Endothelial cell of umbilical vein (primary cell): ENCODE measurements at regions not wholly inside any gene's neighbourhood (a gene's known extent, or its start where the extent isn't known, plus 50 kb on each side); places are given as distances from the start of the nearest gene placed in this dataset.

Source experiments
- BruUV-seq: library from RNA; stranded (reverse); fragments of 400-500 nt; replicated peaks from 2 replicates; lab custom pipeline; 2021; lab: Mats Ljungman, UMichigan
- CTCF ChIA-PET: fragments of 300-600, 350-600 bp; sonication (Branson Sonifier 250); formaldehyde crosslinking; loops from one replicate; lab custom pipeline; 2021; ENCODE audit warnings: antibody characterized with exemption, inconsistent platforms; lab: Charles Lee
- POLR2A ChIA-PET: fragments of 300-600, 350-600 bp; sonication (Branson Sonifier 250); formaldehyde crosslinking; loops from one replicate; lab custom pipeline; 2021; ENCODE audit warnings: antibody characterized with exemption, inconsistent platforms; lab: Charles Lee
- DNase-seq: peaks from one replicate; pipeline ENCODE4 v3.0.0-alpha.2; 2011; ENCODE audit warnings: low read depth, low spot score
- FAIRE-seq: peaks from 2 replicates; lab custom pipeline; 2011; peaks lifted over from hg19 to GRCh38; lab: Jason Lieb, UNC
- H2AFZ ChIP-seq: 2 replicates; pipeline ENCODE4 v1.6.0; 2012; ENCODE audit warnings: low read depth, low read length, control low read depth, inconsistent platforms
- H3K27ac ChIP-seq: 2 replicates; pipeline ENCODE4 v1.5.1; 2011; ENCODE audit warnings: low read depth, mild to moderate bottlenecking, control low read depth, low read length, moderate library complexity; ENCODE audit not compliant: insufficient read depth
- H3K27me3 ChIP-seq, 2 experiments: 2 replicates each; pipeline versions ENCODE4 v1.6.0 to v1.6.1; 2011; ENCODE audit warnings: low read length in 2 of 2, mixed read lengths in 1 of 2; ENCODE audit not compliant: control insufficient read depth in 2 of 2, insufficient read depth in 2 of 2
- H3K36me3 ChIP-seq, 2 experiments: 2 replicates in 1 of 2; 3 replicates in 1 of 2; pipeline ENCODE4 v1.5.1; 2011; ENCODE audit warnings: low read length in 2 of 2, mild to moderate bottlenecking in 1 of 2, moderate library complexity in 1 of 2; ENCODE audit not compliant: control insufficient read depth in 2 of 2, insufficient read depth in 2 of 2; ENCODE audit errors: extremely low read depth in 1 of 2
- H3K4me1 ChIP-seq: 3 replicates; pipeline ENCODE4 v1.5.1; 2011; ENCODE audit warnings: mild to moderate bottlenecking, low read length; ENCODE audit not compliant: control insufficient read depth, insufficient read depth; ENCODE audit errors: extremely low read depth
- H3K4me2 ChIP-seq: 2 replicates; pipeline ENCODE4 v1.6.1; 2011; ENCODE audit warnings: low read length, control low read depth, mixed read lengths; ENCODE audit not compliant: insufficient read depth
- H3K4me3 ChIP-seq, 3 experiments: fragments of 200-600 bp in 1 of 3; sonication (generic), shearing (Covaris generic) in 1 of 3; replicated peaks in 1 of 3; 2 replicates each; pipeline ENCODE4 v1.5.1; 2011 to 2016; ENCODE audit warnings: control low read depth in 3 of 3, low read length in 3 of 3, mild to moderate bottlenecking in 2 of 3, inconsistent platforms in 1 of 3, low read depth in 1 of 3, moderate library complexity in 1 of 3; ENCODE audit not compliant: insufficient read depth in 1 of 3
- H3K79me2 ChIP-seq: 2 replicates; pipeline ENCODE4 v1.6.0; 2012; ENCODE audit warnings: low read length, inconsistent platforms; ENCODE audit not compliant: control insufficient read depth, insufficient read depth
- H3K9ac ChIP-seq: replicated peaks from 2 replicates; pipeline ENCODE3; 2011; ENCODE audit warnings: low read length, control low read depth; ENCODE audit not compliant: insufficient read depth; ENCODE audit errors: extremely low read depth
- H3K9me1 ChIP-seq: replicated peaks from 3 replicates; pipeline ENCODE4 v1.6.0; 2011; ENCODE audit warnings: mild to moderate bottlenecking, low read length; ENCODE audit not compliant: control insufficient read depth, insufficient read depth; ENCODE audit errors: extremely low read depth
- H3K9me3 ChIP-seq: replicated peaks from 2 replicates; pipeline ENCODE4 v1.5.1; 2012; ENCODE audit warnings: low read length, inconsistent platforms; ENCODE audit not compliant: control insufficient read depth, insufficient read depth
- H4K20me1 ChIP-seq: replicated peaks from 2 replicates; pipeline ENCODE3; 2011; ENCODE audit warnings: mild to moderate bottlenecking, low read length; ENCODE audit not compliant: control insufficient read depth, insufficient read depth; ENCODE audit errors: extremely low read depth
- CTCF ChIP-seq, 2 donors: IDR thresholded peaks; 1 replicate in 1 of 2; 2 replicates in 1 of 2; pipeline ENCODE4 v1.5.1; 2011; ENCODE audit warnings: low read length in 2 of 2, mild to moderate bottlenecking in 2 of 2, moderate library complexity in 2 of 2, control low read depth in 1 of 2, inconsistent platforms in 1 of 2, low read depth in 1 of 2; ENCODE audit not compliant: insufficient read depth in 1 of 2; ENCODE audit errors: extremely low read depth in 1 of 2
- EZH2 ChIP-seq: IDR thresholded peaks from 2 replicates; pipeline ENCODE4 v1.6.1; 2012; ENCODE audit warnings: borderline replicate concordance, low read depth, mild to moderate bottlenecking, moderate library complexity, low read length, inconsistent platforms; ENCODE audit not compliant: severe bottlenecking
- FOS ChIP-seq: IDR thresholded peaks from 2 replicates; pipeline ENCODE4 v1.6.1; 2011; ENCODE audit warnings: mild to moderate bottlenecking, low read length, moderate library complexity, borderline replicate concordance; ENCODE audit not compliant: insufficient read depth
- GATA2 ChIP-seq: IDR thresholded peaks from 2 replicates; pipeline ENCODE4 v1.7.0; 2011; ENCODE audit warnings: low read depth, mild to moderate bottlenecking, moderate library complexity, mixed read lengths, low read length; ENCODE audit not compliant: insufficient read length, insufficient read depth
- JUN ChIP-seq: IDR thresholded peaks from 2 replicates; pipeline ENCODE4 v1.6.1; 2011; ENCODE audit warnings: borderline replicate concordance, low read depth; ENCODE audit not compliant: insufficient read length, insufficient read depth
- MAX ChIP-seq: IDR thresholded peaks from 2 replicates; pipeline ENCODE4 v1.6.1; 2011; ENCODE audit not compliant: insufficient read depth, insufficient read length
- MYC ChIP-seq: IDR thresholded peaks from one replicate; pipeline ENCODE4 v1.6.1; 2011; ENCODE audit warnings: mild to moderate bottlenecking, low read depth, low read length
- POLR2A ChIP-seq: IDR thresholded peaks from 2 replicates; pipeline ENCODE4 v1.6.1; 2012; ENCODE audit warnings: low read depth, mild to moderate bottlenecking, control low read depth, low read length
- POLR2AphosphoS5 ChIP-seq: IDR thresholded peaks from 2 replicates; pipeline ENCODE4 v1.6.1; 2012; ENCODE audit warnings: low read depth, mild to moderate bottlenecking, control low read depth, low read length, moderate library complexity; ENCODE audit not compliant: insufficient read depth
- dilution Hi-C: fragments of 300-500 bp; cut with MboI; formaldehyde crosslinking; loops from one replicate; pipeline ENCODE4 v1.15.0; 2019; ENCODE audit warnings: low sequenced_read_pairs; ENCODE audit not compliant: extremely low pct_ligation_motif_present
- intact Hi-C: fragments of 100-400 bp; cut with micrococcal nuclease; formaldehyde crosslinking; loops from one replicate; pipeline ENCODE4 v1.10.0; 2022

- H4K20me1 ChIP-seq = no peaks in the 10 kb centered on the region
- H2AFZ ChIP-seq = no peak overlapping the region
- no peaks in the 10 kb centered on the region for H3K9me3 ChIP-seq
- no peaks in the 10 kb centered on the region for H3K36me3 ChIP-seq
- POLR2A ChIA-PET = no interaction called here
- no peaks in the 10 kb centered on the region for H3K27me3 ChIP-seq
- no peaks in the 10 kb centered on the region for H3K4me1 ChIP-seq
- no peaks in the 10 kb centered on the region for H3K79me2 ChIP-seq
- no peak overlapping the region for H3K27ac ChIP-seq
- TF ChIP-seq JUN (no peak), GATA2 (no peak), FOS (no peak), MYC (no peak), POLR2A (no peak), MAX (no peak), EZH2 (no peak), CTCF (IDR thresholded peaks at IDR 0.05; ENCODE audit: extremely low read depth in 1 of 2, insufficient read depth in 1 of 2, low read depth in 1 of 2, low read length in 2 of 2) (no peak), POLR2AphosphoS5 (no peak)
- H3K4me2 ChIP-seq = no peak overlapping the region
- FAIRE-seq (no peak), DNase-seq (no peak)
- no peak overlapping the region for H3K9ac ChIP-seq
- intact Hi-C loops = no loop called here
- H3K4me3 ChIP-seq = no peak overlapping the region
- H3K9me1 ChIP-seq = no peaks in the 10 kb centered on the region
- dilution Hi-C loops = no loop called here
- CTCF ChIA-PET = no interaction called here
- BruUV-seq = no TSS peak
Observed at GRCh38 chrX:94850811-94851210, 1176.8 kb downstream of the FAM133A start.
